ENCODE measurements at regions not wholly inside any gene's neighbourhood (a gene's known extent, or its start where the extent isn't known, plus 50 kb on each side); places are given as distances from the start of the nearest gene placed in this dataset.

- no peak for TF ChIP-seq CTCF (IDR thresholded peaks at IDR 0.05; ENCODE audit: insufficient read depth, low read length, severe bottlenecking)
- no peak for DNase-seq (ENCODE audit: low read depth)
- Histone ChIP-seq H3K4me3 (ENCODE audit: low read depth, low read length) (no peak overlapping the region), H3K27me3 (ENCODE audit: control insufficient read depth, insufficient read depth, low read length) (peaks cover 2% of the 10 kb centered on the region), H3K36me3 (ENCODE audit: control insufficient read depth, insufficient read depth, low read length) (no peaks in the 10 kb centered on the region)
- no peak for FAIRE-seq
These were observed 313.7 kb upstream of the MGAT5 start for GRCh38 chr2:133940134-133940533.

- Histone ChIP-seq H3K4me3 (ENCODE audit: low read depth, low read length) (no peak overlapping the region), H3K36me3 (ENCODE audit: control insufficient read depth, insufficient read depth, low read length) (no peaks in the 10 kb centered on the region), H3K27me3 (ENCODE audit: control insufficient read depth, insufficient read depth, low read length) (peaks cover 2% of the 10 kb centered on the region)
- DNase-seq (ENCODE audit: low read depth) (no peak), FAIRE-seq (no peak)
- TF ChIP-seq CTCF (IDR thresholded peaks at IDR 0.05; ENCODE audit: insufficient read depth, low read length, severe bottlenecking): no peak
These were observed 312.2 kb upstream of the MGAT5 start for GRCh38 chr2:133941666-133942065.

- H3K27me3 ChIP-seq (ENCODE audit: control insufficient read depth, insufficient read depth, low read length): peaks cover 2% of the 10 kb centered on the region
- H3K36me3 ChIP-seq (ENCODE audit: control insufficient read depth, insufficient read depth, low read length): no peaks in the 10 kb centered on the region
- no peak overlapping the region for H3K4me3 ChIP-seq (ENCODE audit: low read depth, low read length)
- no peak for TF ChIP-seq CTCF (IDR thresholded peaks at IDR 0.05; ENCODE audit: insufficient read depth, low read length, severe bottlenecking)
- DNase-seq (ENCODE audit: low read depth) (no peak), FAIRE-seq (no peak)
These were observed 311.5 kb upstream of the MGAT5 start for GRCh38 chr2:133942398-133942797.

GRCh38 chr2:133943108-133943507 is 310.8 kb upstream of the MGAT5 start:
- no peak for TF ChIP-seq CTCF (IDR thresholded peaks at IDR 0.05; ENCODE audit: insufficient read depth, low read length, severe bottlenecking)
- Histone ChIP-seq H3K4me3 (ENCODE audit: low read depth, low read length) (no peak overlapping the region), H3K27me3 (ENCODE audit: control insufficient read depth, insufficient read depth, low read length) (peaks cover 2% of the 10 kb centered on the region), H3K36me3 (ENCODE audit: control insufficient read depth, insufficient read depth, low read length) (no peaks in the 10 kb centered on the region)
- peak; percentile 7 for DNase-seq (ENCODE audit: low read depth)
- FAIRE-seq: no peak

GRCh38 chr2:133945089-133945488 is 308.8 kb upstream of the MGAT5 start:
- H3K27me3 ChIP-seq (ENCODE audit: control insufficient read depth, insufficient read depth, low read length): peaks cover 2% of the 10 kb centered on the region
- H3K36me3 ChIP-seq (ENCODE audit: control insufficient read depth, insufficient read depth, low read length): no peaks in the 10 kb centered on the region
- DNase-seq (ENCODE audit: low read depth): no peak
- no peak for FAIRE-seq
- no peak for TF ChIP-seq CTCF (IDR thresholded peaks at IDR 0.05; ENCODE audit: insufficient read depth, low read length, severe bottlenecking)
- H3K4me3 ChIP-seq (ENCODE audit: low read depth, low read length): no peak overlapping the region

GRCh38 chr2:133947057-133947456 is 306.8 kb upstream of the MGAT5 start:
- no peaks in the 10 kb centered on the region for H3K36me3 ChIP-seq (ENCODE audit: control insufficient read depth, insufficient read depth, low read length)
- no peak for FAIRE-seq
- H3K4me3 ChIP-seq (ENCODE audit: low read depth, low read length): no peak overlapping the region
- no peak for TF ChIP-seq CTCF (IDR thresholded peaks at IDR 0.05; ENCODE audit: insufficient read depth, low read length, severe bottlenecking)
- H3K27me3 ChIP-seq (ENCODE audit: control insufficient read depth, insufficient read depth, low read length): no peaks in the 10 kb centered on the region
- no peak for DNase-seq (ENCODE audit: low read depth)

All from bronchial epithelial cell (primary cell).